HepG2 (cell line): ENCODE measurements at regions not wholly inside any gene's neighbourhood (a gene's known extent, or its start where the extent isn't known, plus 50 kb on each side); places are given as distances from the start of the nearest gene placed in this dataset.

ENCODE experiments used
- ATAC-seq: fragments of 200-7000 bp; cut with Tn5 transposase; 3 replicates; pipeline ENCODE4 v1.9.1; 2020; ENCODE audit warnings: mild to moderate bottlenecking, moderate library complexity
- BruUV-seq: library from RNA; stranded (reverse); fragments of 400-500 nt; replicated peaks from 2 replicates; lab custom pipeline; 2021; lab: Mats Ljungman, UMichigan
- CTCF ChIA-PET: fragments of 300-600 bp; formaldehyde crosslinking; extraction: SDS; loops from one replicate; lab custom pipeline; 2021; ENCODE audit warnings: low total read pairs, inconsistent platforms, low intra/inter-chr PET ratio; lab: Yijun Ruan, JAX
- POLR2A ChIA-PET: fragments of 350-600 bp; sonication (Branson Sonifier 250); formaldehyde crosslinking; loops from one replicate; lab custom pipeline; 2020; ENCODE audit warnings: antibody characterized with exemption, inconsistent platforms; lab: Yijun Ruan, JAX
- DNase-seq: peaks from one replicate; pipeline ENCODE4 v3.0.0-alpha.2; 2015; ENCODE audit warnings: low spot score
- FAIRE-seq: peaks from 3 replicates; lab custom pipeline; 2011; peaks lifted over from hg19 to GRCh38; lab: Jason Lieb, UNC
- H2AFZ ChIP-seq: one replicate; pipeline ENCODE4 v1.6.1; 2011; ENCODE audit warnings: low read length, inconsistent platforms
- H3K27ac ChIP-seq: fragments of 300-600 bp; 3 replicates; pipeline ENCODE4 v1.8.0; 2011; ENCODE audit warnings: mixed run types, mild to moderate bottlenecking, mixed read lengths, low read length, inconsistent platforms; ENCODE audit not compliant: insufficient read depth; ENCODE audit errors: extremely low read length
- H3K27me3 ChIP-seq, 2 experiments: fragments of 200-600 bp in 1 of 2; 2 replicates in 1 of 2; 3 replicates in 1 of 2; pipeline versions ENCODE4 v1.6.0 to v1.8.0; 2011; ENCODE audit warnings: low read length in 2 of 2, mild to moderate bottlenecking in 2 of 2, moderate library complexity in 2 of 2, inconsistent platforms in 1 of 2; ENCODE audit not compliant: insufficient read depth in 2 of 2, control insufficient read depth in 1 of 2
- H3K36me3 ChIP-seq, 2 experiments: fragments of 200-600 bp in 1 of 2; replicated peaks in 1 of 2; 2 replicates in 1 of 2; 3 replicates in 1 of 2; pipeline versions ENCODE4 v1.5.1 to v1.8.0; 2011; ENCODE audit warnings: low read length in 2 of 2, inconsistent platforms in 1 of 2; ENCODE audit not compliant: insufficient read depth in 2 of 2, control insufficient read depth in 1 of 2
- H3K4me1 ChIP-seq: 2 replicates; pipeline ENCODE4 v1.5.1; 2012; ENCODE audit warnings: low read length, inconsistent platforms; ENCODE audit not compliant: insufficient read depth
- H3K4me2 ChIP-seq: 2 replicates; pipeline ENCODE4 v1.6.0; 2011; ENCODE audit warnings: low read depth, low read length, inconsistent platforms
- H3K4me3 ChIP-seq, 3 experiments: fragments of 200-600 bp in 1 of 3; sonication (generic), shearing (Covaris generic) in 1 of 3; replicated peaks in 1 of 3; 2 replicates each; pipeline ENCODE4 v1.5.1; 2011 to 2016; ENCODE audit warnings: low read length in 3 of 3, inconsistent platforms in 2 of 3, low read depth in 2 of 3, mild to moderate bottlenecking in 2 of 3, control low read depth in 1 of 3, mixed read lengths in 1 of 3; ENCODE audit not compliant: insufficient read depth in 1 of 3
- H3K79me2 ChIP-seq: one replicate; pipeline ENCODE4 v1.6.1; 2011; ENCODE audit warnings: low read length, inconsistent platforms; ENCODE audit not compliant: insufficient read depth
- H3K9ac ChIP-seq: 2 replicates; pipeline ENCODE4 v1.6.0; 2011; ENCODE audit warnings: mild to moderate bottlenecking, low read depth, low read length, inconsistent platforms; ENCODE audit not compliant: insufficient read depth
- H3K9me3 ChIP-seq: 2 replicates; pipeline ENCODE4 v1.5.1; 2012; ENCODE audit warnings: mild to moderate bottlenecking, low read length
- H4K20me1 ChIP-seq: 2 replicates; pipeline ENCODE4 v1.6.0; 2011; ENCODE audit warnings: inconsistent platforms, mild to moderate bottlenecking, low read length, moderate library complexity; ENCODE audit not compliant: insufficient read depth
- BCLAF1 ChIP-seq: fragments of 450-650 bp; IDR thresholded peaks from 2 replicates; pipeline ENCODE4 v1.6.1; 2017; ENCODE audit warnings: mild to moderate bottlenecking
- GABPA ChIP-seq, 2 experiments: IDR thresholded peaks; 2 replicates each; pipeline ENCODE4 v1.6.1; 2011 to 2016; ENCODE audit warnings: low read depth in 2 of 2, low read length in 1 of 2, missing biosample characterization in 1 of 2, missing genetic modification characterization in 1 of 2
- IRF2 ChIP-seq: IDR thresholded peaks from 2 replicates; pipeline ENCODE4 v1.6.1; 2018; ENCODE audit warnings: missing genetic modification reagents, missing compliant biosample characterization
- KAT2B ChIP-seq: fragments of 150-350 bp; IDR thresholded peaks from 2 replicates; pipeline ENCODE4 v1.6.1; 2014; ENCODE audit warnings: low read depth, low read length, borderline replicate concordance
- MAF1 ChIP-seq: sonication (generic); formaldehyde crosslinking; IDR thresholded peaks from 2 replicates; pipeline ENCODE4 v1.5.0; 2020; ENCODE audit warnings: missing genetic modification reagents, borderline replicate concordance
- PPARG ChIP-seq: conservative IDR thresholded peaks from 2 replicates; pipeline ENCODE4 v1.6.1; 2016; ENCODE audit warnings: missing biosample characterization, missing genetic modification reagents
- RBM22 ChIP-seq: fragments of 200-400 bp; formaldehyde crosslinking; optimal IDR thresholded peaks from 2 replicates; pipeline ENCODE3; 2017; ENCODE audit warnings: mild to moderate bottlenecking, low read length, moderate library complexity
- SOX5 ChIP-seq: IDR thresholded peaks from 2 replicates; pipeline ENCODE4 v1.6.1; 2016; ENCODE audit warnings: borderline replicate concordance
- SRSF1 ChIP-seq: fragments of 200-400 bp; formaldehyde crosslinking; optimal IDR thresholded peaks from 2 replicates; pipeline ENCODE3; 2017; ENCODE audit warnings: mild to moderate bottlenecking, low read depth, low read length, moderate library complexity
- TBL1XR1 ChIP-seq: fragments of 150-350 bp; IDR thresholded peaks from 2 replicates; pipeline ENCODE4 v1.6.1; 2014; ENCODE audit warnings: borderline replicate concordance, low read length; ENCODE audit not compliant: partially characterized antibody
- TBX3 ChIP-seq: fragments of 450-650 bp; IDR thresholded peaks from 2 replicates; pipeline ENCODE4 v1.6.1; 2017; ENCODE audit warnings: antibody characterized with exemption, mild to moderate bottlenecking, inconsistent platforms, borderline replicate concordance
- ZC3H13 ChIP-seq: sonication (generic); formaldehyde crosslinking; IDR thresholded peaks from 2 replicates; pipeline ENCODE4 v1.8.1; 2023; ENCODE audit warnings: mild to moderate bottlenecking, missing genetic modification reagents, moderate library complexity
- ZFYVE20 ChIP-seq: sonication (generic); formaldehyde crosslinking; IDR thresholded peaks from 2 replicates; pipeline ENCODE4 v1.8.0; 2023; ENCODE audit warnings: low read depth, mild to moderate bottlenecking, moderate library complexity, missing genetic modification reagents, borderline replicate concordance
- ZNF251 ChIP-seq: sonication (generic); formaldehyde crosslinking; IDR thresholded peaks from 2 replicates; pipeline ENCODE4 v1.9.0; 2021; ENCODE audit warnings: mild to moderate bottlenecking, missing genetic modification reagents
- ZNF274 ChIP-seq: sonication (generic); formaldehyde crosslinking; IDR thresholded peaks from 2 replicates; pipeline ENCODE4 v1.5.1; 2020; ENCODE audit warnings: mild to moderate bottlenecking, missing genetic modification reagents
- ZNF652 ChIP-seq: IDR thresholded peaks from 2 replicates; pipeline ENCODE4 v1.6.1; 2016; ENCODE audit warnings: low read depth, borderline replicate concordance
- ZNF883 ChIP-seq: sonication (generic); formaldehyde crosslinking; IDR thresholded peaks from 2 replicates; pipeline ENCODE4 v1.5.1; 2020; ENCODE audit warnings: mild to moderate bottlenecking, missing genetic modification reagents; ENCODE audit errors: not compliant biosample characterization
- ZSCAN22 ChIP-seq: sonication (generic); formaldehyde crosslinking; IDR thresholded peaks from 2 replicates; pipeline ENCODE4 v1.4.0; 2020; ENCODE audit warnings: mild to moderate bottlenecking, missing genetic modification reagents
- WGBS: methylation state at CpG from one replicate; pipeline ENCODE4 v1.1.6; 2017; ENCODE audit warnings: low lambda C conversion rate; 5-methylcytosine and 5-hydroxymethylcytosine counted together
- in situ Hi-C: cut with HindIII; loops from 2 replicates; pipeline ENCODE4 v1.10.0; 2017; ENCODE audit warnings: low pct_unique_long_range_greater_than_20kb; ENCODE audit not compliant: extremely low pct_ligation_motif_present
- intact Hi-C: fragments of 100-400 bp; cut with micrococcal nuclease; formaldehyde crosslinking; loops from one replicate; pipeline ENCODE4 v1.10.0; 2022; ENCODE audit not compliant: unreplicated experiment

- Histone ChIP-seq H3K9ac (no peak overlapping the region), H3K36me3 (no peaks in the 10 kb centered on the region), H4K20me1 (no peaks in the 10 kb centered on the region), H3K4me2 (no peak overlapping the region), H3K79me2 (no peaks in the 10 kb centered on the region), H3K9me3 (no peaks in the 10 kb centered on the region), H3K4me3 (no peak overlapping the region), H3K4me1 (no peaks in the 10 kb centered on the region), H3K27me3 (peaks cover 0 to 22% of the 10 kb centered on the region in 2 experiments; a peak in 2 of 5 replicates), H3K27ac (no peak overlapping the region), H2AFZ (no peak overlapping the region)
- no peak for ATAC-seq
- WGBS, result 4% methylated on average over 1 of the region's 1 CpG
- in situ Hi-C loops (no loop called here), intact Hi-C loops (no loop called here)
- CTCF ChIA-PET, result no interaction called here
- BruUV-seq, result no TSS peak
- no peak for FAIRE-seq
- POLR2A ChIA-PET, result no interaction called here
- DNase-seq, result no peak
- TF ChIP-seq SRSF1, result no peak
- no peak for TF ChIP-seq ZSCAN22 (CRISPR knock-in tag)
- no peak for TF ChIP-seq ZNF251 (CRISPR knock-in tag)
- no peak for TF ChIP-seq KAT2B
- no peak for TF ChIP-seq BCLAF1
Measured at GRCh38 chr2:100647709-100648108, 84.9 kb downstream of the PDCL3 start.

DNA sequence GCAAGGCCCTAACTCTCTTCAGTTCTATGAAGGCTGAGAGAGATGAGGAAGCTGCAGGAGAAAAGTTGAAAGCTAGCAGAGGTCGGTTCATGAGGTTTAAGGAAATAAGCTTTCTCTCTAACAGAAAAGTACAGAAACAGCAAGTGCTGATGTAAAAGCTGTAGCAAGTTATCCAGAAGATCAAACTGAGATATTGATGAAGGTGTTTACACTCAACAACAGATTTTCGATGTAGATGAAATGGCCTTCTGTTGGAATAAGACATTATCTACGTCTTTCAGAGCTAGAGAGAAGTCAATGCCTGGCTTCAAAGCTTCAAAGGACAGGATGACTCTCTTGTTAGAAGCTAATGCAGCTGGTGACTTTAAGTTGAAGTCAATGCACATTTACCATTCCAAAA, 87.4 kb downstream of the PDCL3 start:
- POLR2A ChIA-PET, result no interaction called here
- no TSS peak for BruUV-seq
- TF ChIP-seq RBM22 (no peak), IRF2 (CRISPR knock-in tag) (no peak), MAF1 (CRISPR knock-in tag) (no peak), ZNF652 (CRISPR knock-in tag) (no peak), PPARG (CRISPR knock-in tag) (no peak), TBX3 (no peak), ZNF274 (CRISPR knock-in tag) (no peak), ZFYVE20 (CRISPR knock-in tag) (no peak), ZNF883 (CRISPR knock-in tag) (no peak), TBL1XR1 (no peak), ZC3H13 (CRISPR knock-in tag) (no peak), SOX5 (CRISPR knock-in tag) (no peak), GABPA (IDR thresholded peaks at IDR 0.05; ENCODE audit: low read depth, low read length) (no peak), GABPA (CRISPR knock-in tag; IDR thresholded peaks at IDR 0.05; ENCODE audit: low read depth) (no peak)

More for the DNA sequence above, 87.4 kb downstream of the PDCL3 start:
- Histone ChIP-seq H2AFZ (no peak overlapping the region), H3K79me2 (no peaks in the 10 kb centered on the region), H3K4me2 (no peak overlapping the region), H3K9ac (no peak overlapping the region), H3K36me3 (no peaks in the 10 kb centered on the region), H3K4me1 (no peaks in the 10 kb centered on the region), H3K27me3 (peaks cover 3 to 30% of the 10 kb centered on the region in 2 experiments; a peak in 3 of 5 replicates), H3K27ac (no peak overlapping the region), H3K4me3 (no peak overlapping the region), H4K20me1 (no peaks in the 10 kb centered on the region), H3K9me3 (no peaks in the 10 kb centered on the region)
- 0% methylated on average over 3 of the region's 3 CpGs for WGBS
- intact Hi-C loops (no loop called here), in situ Hi-C loops (no loop called here)
- DNase-seq (no peak), ATAC-seq (no peak), FAIRE-seq (no peak)
- CTCF ChIA-PET, result no interaction called here
